K562 (cell line): ENCODE measurements at regions not wholly inside any gene's neighbourhood (a gene's known extent, or its start where the extent isn't known, plus 50 kb on each side); places are given as distances from the start of the nearest gene placed in this dataset.

Experiments used
- ATAC-seq: fragments of 200-7000 bp; cut with Tn5 transposase; 3 replicates; pipeline ENCODE4 v1.9.1; 2020; ENCODE audit warnings: moderate library complexity
- BruUV-seq: library from RNA; stranded (reverse); fragments of 400-500 nt; replicated peaks from 2 replicates; lab custom pipeline; 2021; lab: Mats Ljungman, UMichigan
- CTCF ChIA-PET: fragments of 300-600 bp; formaldehyde crosslinking; extraction: SDS; loops from one replicate; lab custom pipeline; 2021; ENCODE audit warnings: low intra/inter-chr PET ratio; lab: Yijun Ruan, JAX
- POLR2A ChIA-PET: fragments of 300-600, 350-650 bp; sonication (Branson Sonifier 250); formaldehyde crosslinking; extraction: SDS; loops from one replicate; lab custom pipeline; 2021; ENCODE audit warnings: antibody characterized with exemption, inconsistent platforms; lab: Yijun Ruan, JAX
- DNase-seq, 4 experiments: peaks; one replicate each; pipeline versions ENCODE4 v3.0.0 to v3.0.0-alpha.2; 2011 to 2018; ENCODE audit warnings: low spot score in 3 of 4, mixed read lengths in 3 of 4; ENCODE audit errors: extremely low read depth in 1 of 4
- FAIRE-seq: peaks from 2 replicates; lab custom pipeline; 2011; peaks lifted over from hg19 to GRCh38; lab: Jason Lieb, UNC
- H2AFZ ChIP-seq: 2 replicates; pipeline ENCODE4 v1.6.0; 2011; ENCODE audit warnings: low read depth, low read length, control low read depth, inconsistent platforms
- H3K27ac ChIP-seq: fragments of 200-600 bp; 3 replicates; pipeline ENCODE4 v1.8.0; 2011; ENCODE audit warnings: low read depth, mild to moderate bottlenecking, control low read depth, inconsistent platforms, low read length, moderate library complexity, mixed read lengths; ENCODE audit errors: extremely low read depth
- H3K27me3 ChIP-seq, 2 experiments: fragments of 300-600 bp in 1 of 2; 2 replicates in 1 of 2; 3 replicates in 1 of 2; pipeline versions ENCODE4 v1.6.0 to v1.8.0; 2011; ENCODE audit warnings: inconsistent platforms in 2 of 2, low read length in 2 of 2, mild to moderate bottlenecking in 1 of 2, mixed read lengths in 1 of 2, moderate library complexity in 1 of 2; ENCODE audit not compliant: control insufficient read depth in 2 of 2, insufficient read depth in 2 of 2
- H3K36me3 ChIP-seq: fragments of 300-600 bp; 3 replicates; pipeline ENCODE4 v1.8.0; 2011; ENCODE audit warnings: mild to moderate bottlenecking, low read length, inconsistent platforms; ENCODE audit not compliant: control insufficient read depth, insufficient read depth
- H3K4me1 ChIP-seq, 2 experiments: fragments of 200-600 bp in 1 of 2; replicated peaks in 1 of 2; 2 replicates in 1 of 2; 3 replicates in 1 of 2; pipeline versions ENCODE4 v1.5.1 to v1.8.0; 2011; ENCODE audit warnings: inconsistent platforms in 2 of 2, low read length in 2 of 2, mild to moderate bottlenecking in 1 of 2, mixed read lengths in 1 of 2, moderate library complexity in 1 of 2; ENCODE audit not compliant: control insufficient read depth in 2 of 2, insufficient read depth in 2 of 2
- H3K4me2 ChIP-seq: 2 replicates; pipeline ENCODE4 v1.6.1; 2011; ENCODE audit warnings: low read length, control low read depth, inconsistent platforms, mixed read lengths; ENCODE audit not compliant: insufficient read depth
- H3K4me3 ChIP-seq: fragments of 200-600 bp; sonication (generic), shearing (Covaris generic); 2 replicates; pipeline ENCODE4 v1.5.1; 2016; ENCODE audit warnings: control low read depth, inconsistent platforms
- H3K79me2 ChIP-seq: fragments of 200-600 bp; 3 replicates; pipeline ENCODE4 v1.8.0; 2011; ENCODE audit warnings: low read length, inconsistent platforms; ENCODE audit not compliant: control insufficient read depth, insufficient read depth
- H3K9ac ChIP-seq, 2 experiments: 2 replicates each; pipeline versions ENCODE4 v1.6.0 to v1.6.1; 2011; ENCODE audit warnings: low read depth in 2 of 2, low read length in 2 of 2, control low read depth in 1 of 2, inconsistent platforms in 1 of 2, mild to moderate bottlenecking in 1 of 2, mixed read lengths in 1 of 2; ENCODE audit not compliant: insufficient read depth in 1 of 2
- H3K9me1 ChIP-seq: one replicate; pipeline ENCODE4 v1.6.0; 2011; ENCODE audit warnings: inconsistent platforms, mild to moderate bottlenecking, low read length, moderate library complexity; ENCODE audit not compliant: control insufficient read depth, insufficient read depth
- H3K9me3 ChIP-seq: replicated peaks from 2 replicates; pipeline ENCODE4 v1.5.1; 2011; ENCODE audit warnings: low read depth, low read length, inconsistent platforms; ENCODE audit not compliant: control insufficient read depth, insufficient read depth
- H4K20me1 ChIP-seq: replicated peaks from 2 replicates; pipeline ENCODE4 v1.6.1; 2011; ENCODE audit warnings: low read length, inconsistent platforms, mixed read lengths; ENCODE audit not compliant: control insufficient read depth, insufficient read depth
- CHD4 ChIP-seq: fragments of 200-600 bp; sonication (generic); IDR thresholded peaks from 3 replicates; pipeline ENCODE4 v1.6.1; 2012; ENCODE audit warnings: low read depth, mild to moderate bottlenecking, mixed read lengths, low read length, inconsistent platforms; ENCODE audit not compliant: insufficient read depth, insufficient replicate concordance, poor library complexity, severe bottlenecking
- EP400 ChIP-seq: fragments of 450-650 bp; IDR thresholded peaks from 2 replicates; pipeline ENCODE4 v1.6.1; 2017; ENCODE audit warnings: antibody characterized with exemption, mild to moderate bottlenecking, moderate library complexity
- HMGXB4 ChIP-seq: sonication (generic); formaldehyde crosslinking; IDR thresholded peaks from 2 replicates; pipeline ENCODE4 v1.8.1; 2023; ENCODE audit warnings: mild to moderate bottlenecking, missing genetic modification reagents
- MAX ChIP-seq: sonication (generic); formaldehyde crosslinking; IDR thresholded peaks from 2 replicates; pipeline ENCODE4 v1.9.0; 2022; ENCODE audit warnings: mild to moderate bottlenecking, missing genetic modification reagents
- SAFB ChIP-seq: fragments of 200-400 bp; formaldehyde crosslinking; IDR thresholded peaks from 2 replicates; pipeline ENCODE4 v1.6.1; 2017; ENCODE audit warnings: low read depth, low read length, borderline replicate concordance
- SRSF7 ChIP-seq: fragments of 200-400 bp; formaldehyde crosslinking; optimal IDR thresholded peaks from 2 replicates; pipeline ENCODE3; 2017; ENCODE audit warnings: mild to moderate bottlenecking, low read depth, low read length
- TAF15 ChIP-seq: fragments of 200-400 bp; formaldehyde crosslinking; IDR thresholded peaks from 2 replicates; pipeline ENCODE4 v1.6.1; 2017; ENCODE audit warnings: mild to moderate bottlenecking, low read depth, low read length, moderate library complexity
- XRCC4 ChIP-seq: IDR thresholded peaks from one replicate; pipeline ENCODE4 v1.6.1; 2011; ENCODE audit not compliant: insufficient read depth, insufficient read length; ENCODE audit errors: extremely low read depth
- ZBTB2 ChIP-seq: fragments of 450-650 bp; IDR thresholded peaks from 2 replicates; pipeline ENCODE4 v1.6.1; 2016; ENCODE audit warnings: antibody characterized with exemption
- ZBTB26 ChIP-seq: fragments of 450-650 bp; formaldehyde crosslinking; IDR thresholded peaks from 2 replicates; pipeline ENCODE4 v1.4.0; 2022; ENCODE audit warnings: missing genetic modification characterization
- ZBTB7A ChIP-seq: IDR thresholded peaks from 2 replicates; pipeline ENCODE4 v1.6.1; 2011; ENCODE audit warnings: low read depth, mild to moderate bottlenecking, low read length, moderate library complexity, borderline replicate concordance; ENCODE audit not compliant: control insufficient read depth
- ZNF143 ChIP-seq: sonication (generic); formaldehyde crosslinking; IDR thresholded peaks from 2 replicates; pipeline ENCODE4 v1.9.0; 2022; ENCODE audit warnings: mild to moderate bottlenecking, missing genetic modification reagents
- ZNF79 ChIP-seq: fragments of 250-450 bp; sonication (Bioruptor Pico); IDR thresholded peaks from 2 replicates; pipeline ENCODE4 v1.4.0; 2020; ENCODE audit warnings: low read depth, mild to moderate bottlenecking, moderate library complexity
- WGBS: fragments of 100-300 bp; shearing (Covaris generic); methylation state at CpG from one replicate; pipeline ENCODE4 v1.1.6; 2016; ENCODE audit warnings: low coverage, mixed read lengths; ENCODE audit not compliant: insufficient coverage; ENCODE audit errors: missing lambda C conversion rate; 5-methylcytosine and 5-hydroxymethylcytosine counted together
- in situ Hi-C: fragments of 300-500 bp; cut with MboI; formaldehyde crosslinking; loops from 4 replicates; pipeline ENCODE4 v1.15.0; 2018; ENCODE audit warnings: inconsistent platforms, mixed read lengths
- intact Hi-C: fragments of 100-400 bp; cut with micrococcal nuclease; formaldehyde crosslinking; loops from 2 replicates; pipeline ENCODE4 v1.14.2; 2022

GRCh38 chr5:104611135-104611767 is 1048.7 kb upstream of the NUDT12 start:
- no peak for DNase-seq
- POLR2A ChIA-PET: no interaction called here
- Histone ChIP-seq H4K20me1 (no peaks in the 10 kb centered on the region), H2AFZ (no peak overlapping the region), H3K4me3 (no peak overlapping the region), H3K4me1 (no peaks in the 10 kb centered on the region), H3K36me3 (no peaks in the 10 kb centered on the region), H3K27me3 (no peaks in the 10 kb centered on the region), H3K9me1 (no peaks in the 10 kb centered on the region), H3K4me2 (no peak overlapping the region), H3K9ac (no peak overlapping the region), H3K27ac (no peak overlapping the region), H3K79me2 (no peaks in the 10 kb centered on the region), H3K9me3 (no peaks in the 10 kb centered on the region)
- no TSS peak for BruUV-seq
- WGBS: 0% methylated on average over 6 of the region's 6 CpGs
- in situ Hi-C loops: no loop called here
- no peak for FAIRE-seq
- ATAC-seq: no peak
- intact Hi-C loops: no loop called here
- CTCF ChIA-PET: no interaction called here
- TF ChIP-seq ZNF79 (CRISPR knock-in tag): no peak
- TF ChIP-seq ZBTB2: no peak
- no peak for TF ChIP-seq XRCC4
- TF ChIP-seq EP400: no peak
- TF ChIP-seq MAX: no peak
- no peak for TF ChIP-seq TAF15
- no peak for TF ChIP-seq ZNF143 (CRISPR knock-in tag)
- no peak for TF ChIP-seq CHD4
- no peak for TF ChIP-seq HMGXB4
- TF ChIP-seq SAFB: no peak
- no peak for TF ChIP-seq SRSF7
- no peak for TF ChIP-seq ZBTB7A
- no peak for TF ChIP-seq ZBTB26
